ENCODE measurements at regions not wholly inside any gene's neighbourhood (a gene's known extent, or its start where the extent isn't known, plus 50 kb on each side); places are given as distances from the start of the nearest gene placed in this dataset.
"Not testable (repeated sequence)": the region's sequence is repeated elsewhere in the genome, so short reads cannot be mapped to it uniquely, and the experiment has no call there.

- DNase-seq (ENCODE audit: low spot score): no peak
These were observed 155.0 kb upstream of the CRBN start for GRCh38 chr3:3334491-3334890.

GRCh38 chr3:3333571-3333970 is 154.1 kb upstream of the CRBN start:
- no peak for DNase-seq (ENCODE audit: low spot score)

GRCh38 chr3:3316521-3316920 is 137.0 kb upstream of the CRBN start:
- DNase-seq (ENCODE audit: low spot score): no peak

- no peak for DNase-seq (ENCODE audit: low spot score)
These were observed 136.4 kb upstream of the CRBN start for GRCh38 chr3:3315846-3316245.

GRCh38 chr3:3309887-3310286 is 130.4 kb upstream of the CRBN start:
- DNase-seq (ENCODE audit: low spot score): no peak

- DNase-seq (ENCODE audit: low spot score): no peak
These were observed 129.3 kb upstream of the CRBN start for GRCh38 chr3:3308809-3309208.

GRCh38 chr3:3307491-3307890 is 128.0 kb upstream of the CRBN start:
- DNase-seq (ENCODE audit: low spot score): no peak

GRCh38 chr3:3305841-3306240 is 126.3 kb upstream of the CRBN start:
- no peak for DNase-seq (ENCODE audit: low spot score)

- no peak for DNase-seq (ENCODE audit: low spot score)
These were observed 125.6 kb upstream of the CRBN start for GRCh38 chr3:3305084-3305483.

- no peak for DNase-seq (ENCODE audit: low spot score)
These were observed 124.1 kb upstream of the CRBN start for GRCh38 chr3:3303636-3304035.

- DNase-seq (ENCODE audit: low spot score): no peak
These were observed 123.5 kb upstream of the CRBN start for GRCh38 chr3:3302964-3303363.

- DNase-seq (ENCODE audit: low spot score): no peak
These were observed 122.0 kb upstream of the CRBN start for GRCh38 chr3:3301476-3301875.

GRCh38 chr3:3296979-3297381 is 117.5 kb upstream of the CRBN start:
- DNase-seq (ENCODE audit: low spot score): no peak

GRCh38 chr3:3295586-3295985 is 116.1 kb upstream of the CRBN start:
- DNase-seq (ENCODE audit: low spot score): no peak

GRCh38 chr3:3291756-3292283 is 112.3 kb upstream of the CRBN start:
- DNase-seq (ENCODE audit: low spot score): not testable (repeated sequence)

GRCh38 chr3:3288255-3288654 is 108.8 kb upstream of the CRBN start:
- DNase-seq (ENCODE audit: low spot score): no peak

- no peak for DNase-seq (ENCODE audit: low spot score)
These were observed 106.5 kb upstream of the CRBN start for GRCh38 chr3:3286014-3286413.

GRCh38 chr3:3281024-3281423 is 101.5 kb upstream of the CRBN start:
- no peak for DNase-seq (ENCODE audit: low spot score)

GRCh38 chr3:3280396-3280795 is 100.9 kb upstream of the CRBN start:
- DNase-seq (ENCODE audit: low spot score): no peak

GRCh38 chr3:3278073-3278472 is 98.6 kb upstream of the CRBN start:
- DNase-seq (ENCODE audit: low spot score): no peak

GRCh38 chr3:3276630-3277029 is 97.1 kb upstream of the CRBN start:
- DNase-seq (ENCODE audit: low spot score): no peak

- DNase-seq (ENCODE audit: low spot score): no peak
These were observed 85.3 kb upstream of the CRBN start for GRCh38 chr3:3264796-3265195.

GRCh38 chr3:3260870-3261269 is 81.4 kb upstream of the CRBN start:
- no peak for DNase-seq (ENCODE audit: low spot score)

GRCh38 chr3:3259181-3259580 is 79.7 kb upstream of the CRBN start:
- DNase-seq (ENCODE audit: low spot score): no peak

- DNase-seq (ENCODE audit: low spot score): no peak
These were observed 78.8 kb upstream of the CRBN start for GRCh38 chr3:3258281-3258680.

All from LoVo (cell line).